Natural killer cell (primary cell): ENCODE measurements at regions not wholly inside any gene's neighbourhood (a gene's known extent, or its start where the extent isn't known, plus 50 kb on each side); places are given as distances from the start of the nearest gene placed in this dataset.

ENCODE experiments used
- ATAC-seq, 3 donors: fragments of 150-1000 bp in 2 of 3; fragments of 200-7000 bp in 1 of 3; cut with Tn5 transposase; 1 replicate in 1 of 3; 2 replicates in 2 of 3; pipeline ENCODE4 v1.10.0; 2021; ENCODE audit warnings: mild to moderate bottlenecking in 2 of 3, moderate library complexity in 2 of 3
- DNase-seq, 2 donors: peaks; one replicate each; pipeline versions ENCODE4 v3.0.0 to v3.0.0-alpha.2; 2013 to 2021; ENCODE audit warnings: mixed read lengths in 1 of 2
- H3K27ac ChIP-seq: one replicate; pipeline ENCODE4 v1.5.1; 2013; ENCODE audit warnings: mild to moderate bottlenecking, low read length
- H3K27me3 ChIP-seq: one replicate; pipeline ENCODE4 v1.6.1; 2013; ENCODE audit warnings: low read length; ENCODE audit not compliant: control insufficient read depth, insufficient read depth
- H3K36me3 ChIP-seq: one replicate; pipeline ENCODE4 v1.6.1; 2013; ENCODE audit warnings: low read length; ENCODE audit not compliant: control insufficient read depth, insufficient read depth
- H3K4me1 ChIP-seq: one replicate; pipeline ENCODE4 v1.6.1; 2013; ENCODE audit warnings: low read length; ENCODE audit not compliant: control insufficient read depth, insufficient read depth
- H3K4me3 ChIP-seq: one replicate; pipeline ENCODE4 v1.5.1; 2013; ENCODE audit warnings: low read length
- H3K9me3 ChIP-seq: one replicate; pipeline ENCODE4 v1.6.1; 2013; ENCODE audit warnings: low read length; ENCODE audit not compliant: control insufficient read depth, insufficient read depth
- H3K27ac Mint-ChIP-seq, 2 donors: one replicate each; pipeline ENCODE4 v1.8.0; 2022; ENCODE audit warnings: mild to moderate bottlenecking in 2 of 2, mixed read lengths in 2 of 2, moderate library complexity in 1 of 2
- H3K27me3 Mint-ChIP-seq, 2 donors: one replicate each; pipeline ENCODE4 v1.8.0; 2022; ENCODE audit warnings: low read depth in 2 of 2, mixed read lengths in 2 of 2
- H3K36me3 Mint-ChIP-seq: one replicate; pipeline ENCODE4 v1.8.0; 2022; ENCODE audit warnings: mixed read lengths
- H3K4me1 Mint-ChIP-seq, 2 donors: one replicate each; pipeline ENCODE4 v1.8.0; 2022; ENCODE audit warnings: mixed read lengths in 2 of 2
- H3K4me3 Mint-ChIP-seq: one replicate; pipeline ENCODE4 v1.8.0; 2022; ENCODE audit warnings: mild to moderate bottlenecking, moderate library complexity, mixed read lengths
- H3K9me3 Mint-ChIP-seq, 2 donors: one replicate each; pipeline ENCODE4 v1.8.0; 2022; ENCODE audit warnings: mixed read lengths in 2 of 2
- whole genome bisulfite sequencing: methylation state at CpG from one replicate; pipeline ENCODE4 v1.1.7; 2013; ENCODE audit warnings: missing lambda C conversion rate; ENCODE audit not compliant: insufficient coverage; 5-methylcytosine and 5-hydroxymethylcytosine counted together
- intact Hi-C: fragments of 100-400 bp; cut with micrococcal nuclease; formaldehyde crosslinking; loops from one replicate; pipeline ENCODE4 v1.14.2; 2022
- TF ChIP-seq, protein P1 (sequence below): fragments of 200-600 bp; IDR thresholded peaks from one replicate; pipeline ENCODE4 v1.8.0; 2022; ENCODE audit warnings: antibody characterized with exemption

DNA sequence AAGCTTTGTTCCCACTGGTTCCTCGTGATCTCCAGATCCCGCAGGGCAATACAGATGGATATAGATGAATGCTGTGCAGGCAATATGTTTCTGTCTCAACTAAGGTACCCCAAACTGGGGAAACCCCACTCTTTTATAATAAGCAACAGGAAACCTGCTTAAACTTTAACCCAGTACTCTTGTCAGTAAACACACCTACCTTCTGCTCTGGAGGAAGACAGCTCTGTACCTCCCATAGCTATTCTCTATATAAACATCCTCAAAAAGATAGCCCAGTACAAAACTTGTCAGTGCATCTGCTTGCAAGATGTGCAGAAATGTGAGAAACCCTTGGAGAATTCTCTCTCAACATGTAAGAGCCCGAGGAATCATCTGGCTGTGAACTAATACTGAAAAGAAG is 583.6 kb downstream of the OLFM4 start:
- Histone ChIP-seq H3K27ac (no peak overlapping the region), H3K4me1 (no peaks in the 10 kb centered on the region), H3K27me3 (no peaks in the 10 kb centered on the region), H3K36me3 (no peaks in the 10 kb centered on the region), H3K9me3 (peaks cover 1% of the 10 kb centered on the region), H3K4me3 (no peak overlapping the region)
- H3K9me3 Mint-ChIP-seq, result peaks cover 0 to 7% of the 10 kb centered on the region in 2 donors
- DNase-seq (no peak), ATAC-seq (no peak)
- 93% methylated on average over 3 of the region's 3 CpGs for WGBS
- H3K4me3 Mint-ChIP-seq, result no peak overlapping the region
- intact Hi-C loops, result no loop called here
- no peaks in the 10 kb centered on the region for H3K27me3 Mint-ChIP-seq
- TF ChIP-seq, protein P1, sequence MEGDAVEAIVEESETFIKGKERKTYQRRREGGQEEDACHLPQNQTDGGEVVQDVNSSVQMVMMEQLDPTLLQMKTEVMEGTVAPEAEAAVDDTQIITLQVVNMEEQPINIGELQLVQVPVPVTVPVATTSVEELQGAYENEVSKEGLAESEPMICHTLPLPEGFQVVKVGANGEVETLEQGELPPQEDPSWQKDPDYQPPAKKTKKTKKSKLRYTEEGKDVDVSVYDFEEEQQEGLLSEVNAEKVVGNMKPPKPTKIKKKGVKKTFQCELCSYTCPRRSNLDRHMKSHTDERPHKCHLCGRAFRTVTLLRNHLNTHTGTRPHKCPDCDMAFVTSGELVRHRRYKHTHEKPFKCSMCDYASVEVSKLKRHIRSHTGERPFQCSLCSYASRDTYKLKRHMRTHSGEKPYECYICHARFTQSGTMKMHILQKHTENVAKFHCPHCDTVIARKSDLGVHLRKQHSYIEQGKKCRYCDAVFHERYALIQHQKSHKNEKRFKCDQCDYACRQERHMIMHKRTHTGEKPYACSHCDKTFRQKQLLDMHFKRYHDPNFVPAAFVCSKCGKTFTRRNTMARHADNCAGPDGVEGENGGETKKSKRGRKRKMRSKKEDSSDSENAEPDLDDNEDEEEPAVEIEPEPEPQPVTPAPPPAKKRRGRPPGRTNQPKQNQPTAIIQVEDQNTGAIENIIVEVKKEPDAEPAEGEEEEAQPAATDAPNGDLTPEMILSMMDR, result no peak
- H3K4me1 Mint-ChIP-seq, result no peaks in the 10 kb centered on the region
- H3K27ac Mint-ChIP-seq, result no peak overlapping the region
- no peaks in the 10 kb centered on the region for H3K36me3 Mint-ChIP-seq

DNA sequence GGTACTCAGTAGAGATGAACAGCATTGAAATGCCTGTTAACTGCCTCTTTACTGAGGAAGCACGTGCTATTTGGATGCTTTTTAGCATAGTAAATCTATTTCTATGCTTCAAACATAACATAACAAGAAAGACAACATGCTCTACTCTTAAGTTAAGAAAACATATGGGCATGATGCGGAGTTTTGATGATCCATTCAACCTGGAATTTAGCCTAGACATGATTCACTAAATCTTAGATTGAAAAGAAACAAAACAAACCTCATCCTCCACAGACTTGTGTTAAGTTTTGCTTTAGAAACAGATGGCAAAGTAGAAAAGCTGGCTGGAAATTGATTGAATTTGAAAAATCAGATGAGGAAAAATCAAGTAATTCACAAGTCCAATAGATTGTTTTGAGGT is 593.8 kb downstream of the OLFM4 start:
- Mint-ChIP-seq H3K36me3 (no peaks in the 10 kb centered on the region), H3K27ac (no peak overlapping the region), H3K9me3 (peaks cover 4 to 6% of the 10 kb centered on the region in 2 donors), H3K4me1 (no peaks in the 10 kb centered on the region), H3K27me3 (no peaks in the 10 kb centered on the region), H3K4me3 (no peak overlapping the region)
- DNase-seq (no peak), ATAC-seq (no peak)
- Histone ChIP-seq H3K36me3 (no peaks in the 10 kb centered on the region), H3K9me3 (no peaks in the 10 kb centered on the region), H3K27me3 (no peaks in the 10 kb centered on the region), H3K27ac (no peak overlapping the region), H3K4me1 (no peaks in the 10 kb centered on the region), H3K4me3 (no peak overlapping the region)
- WGBS, result 43% methylated on average over 1 of the region's 2 CpGs
- TF ChIP-seq, protein P1, result no peak
- intact Hi-C loops, result no loop called here

DNA sequence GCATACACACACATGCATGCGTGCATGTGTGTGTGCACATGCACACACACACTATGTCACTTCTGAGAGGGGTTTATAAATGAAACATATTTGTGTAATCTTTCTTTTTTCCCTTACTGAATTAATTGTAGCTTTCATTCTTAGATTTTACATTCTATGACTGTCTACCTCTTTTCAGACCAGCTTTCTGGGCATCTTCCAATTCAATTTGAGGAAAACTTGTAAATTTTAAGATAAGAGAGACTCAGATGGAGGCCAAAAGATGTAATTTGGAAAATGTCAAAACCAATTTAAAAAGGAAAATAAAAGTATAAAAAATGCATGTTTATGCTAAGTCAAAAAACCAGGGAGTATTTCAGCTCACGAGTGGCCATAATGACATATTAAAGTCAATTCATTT is 594.5 kb downstream of the OLFM4 start:
- no peaks in the 10 kb centered on the region for H3K27me3 ChIP-seq
- no peak for ATAC-seq
- TF ChIP-seq, protein P1, result no peak
- Mint-ChIP-seq H3K27ac (no peak overlapping the region), H3K4me3 (no peak overlapping the region), H3K9me3 (peaks cover 4 to 8% of the 10 kb centered on the region in 2 donors), H3K36me3 (no peaks in the 10 kb centered on the region), H3K27me3 (no peaks in the 10 kb centered on the region), H3K4me1 (no peaks in the 10 kb centered on the region)
- DNase-seq, result no peak
- no peaks in the 10 kb centered on the region for H3K36me3 ChIP-seq
- intact Hi-C loops, result no loop called here
- 100% methylated on average over 1 of the region's 2 CpGs for WGBS
- no peak overlapping the region for H3K27ac ChIP-seq
- no peak overlapping the region for H3K4me3 ChIP-seq
- no peaks in the 10 kb centered on the region for H3K4me1 ChIP-seq
- H3K9me3 ChIP-seq, result no peaks in the 10 kb centered on the region

DNA sequence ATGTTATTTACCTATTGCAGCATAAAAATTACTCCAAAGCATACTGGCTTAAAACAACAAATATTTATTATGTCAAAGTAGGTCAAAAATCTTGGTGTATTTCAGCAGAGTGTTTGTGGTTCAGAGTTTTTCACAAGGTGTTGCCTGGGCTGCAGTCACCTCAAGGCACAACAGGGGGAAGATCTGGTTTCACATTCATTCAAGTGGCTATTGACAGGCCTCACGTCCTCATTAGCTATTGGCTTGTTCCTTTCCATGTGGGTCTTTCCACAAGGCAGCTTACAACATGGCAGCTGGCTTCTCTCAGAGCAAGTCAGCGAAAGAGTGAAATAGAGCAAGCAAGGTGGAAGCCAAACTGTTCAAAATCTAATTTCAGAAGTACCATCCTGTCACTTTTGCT is 602.9 kb downstream of the OLFM4 start:
- H3K9me3 ChIP-seq, result peaks cover 11% of the 10 kb centered on the region
- Mint-ChIP-seq H3K4me3 (no peak overlapping the region), H3K4me1 (no peaks in the 10 kb centered on the region), H3K9me3 (peaks cover 6 to 10% of the 10 kb centered on the region in 2 donors), H3K27ac (no peak overlapping the region), H3K27me3 (no peaks in the 10 kb centered on the region), H3K36me3 (no peaks in the 10 kb centered on the region)
- intact Hi-C loops, result no loop called here
- no peaks in the 10 kb centered on the region for H3K4me1 ChIP-seq
- TF ChIP-seq, protein P1, result no peak
- no peak overlapping the region for H3K27ac ChIP-seq
- WGBS, result 83% methylated on average over 2 of the region's 2 CpGs
- no peaks in the 10 kb centered on the region for H3K36me3 ChIP-seq
- no peaks in the 10 kb centered on the region for H3K27me3 ChIP-seq
- no peak for DNase-seq
- no peak for ATAC-seq
- no peak overlapping the region for H3K4me3 ChIP-seq
